Neural cell (in vitro differentiated cells): ENCODE measurements at regions not wholly inside any gene's neighbourhood (a gene's known extent, or its start where the extent isn't known, plus 50 kb on each side); places are given as distances from the start of the nearest gene placed in this dataset.

ENCODE experiments used
- H2AFZ ChIP-seq: fragments of 200-600, 300-800 bp; sonication (generic), shearing (Covaris generic); 2 replicates; pipeline ENCODE4 v1.6.0; 2014; ENCODE audit warnings: low read depth, mild to moderate bottlenecking, antibody characterized with exemption, low read length, moderate library complexity
- H3F3A ChIP-seq: fragments of 200-600 bp; shearing (Covaris generic); 2 replicates; pipeline ENCODE4 v1.6.1; 2016; ENCODE audit warnings: mild to moderate bottlenecking, moderate library complexity, mixed read lengths, antibody characterized with exemption, low read length; ENCODE audit not compliant: insufficient read depth, poor library complexity, severe bottlenecking
- H3K27ac ChIP-seq: fragments of 200-600, 300-800 bp; sonication (generic), shearing (Covaris generic); 2 replicates; pipeline ENCODE4 v1.5.1; 2014; ENCODE audit warnings: mild to moderate bottlenecking, low read length, moderate library complexity
- H3K27me3 ChIP-seq: fragments of 300-800, 200-600 bp; sonication (generic), shearing (Covaris generic); 2 replicates; pipeline ENCODE4 v1.6.0; 2014; ENCODE audit warnings: mild to moderate bottlenecking, low read depth, low read length, moderate library complexity; ENCODE audit not compliant: insufficient read depth
- H3K36me3 ChIP-seq: fragments of 300-800, 200-600 bp; sonication (generic), shearing (Covaris generic); 2 replicates; pipeline ENCODE4 v1.5.1; 2014; ENCODE audit warnings: mild to moderate bottlenecking, antibody characterized with exemption, low read length, moderate library complexity; ENCODE audit not compliant: insufficient read depth
- H3K4me2 ChIP-seq: fragments of 300-800, 200-600 bp; sonication (generic), shearing (Covaris generic); 2 replicates; pipeline ENCODE4 v1.6.0; 2014; ENCODE audit warnings: mild to moderate bottlenecking, low read length
- H3K4me3 ChIP-seq: fragments of 300-800, 200-600 bp; sonication (generic), shearing (Covaris generic); 2 replicates; pipeline ENCODE4 v1.5.1; 2014; ENCODE audit warnings: mild to moderate bottlenecking, low read length, moderate library complexity
- H3K79me2 ChIP-seq: fragments of 200-600 bp; shearing (Covaris generic); replicated peaks from 2 replicates; pipeline ENCODE4 v1.6.0; 2014; ENCODE audit warnings: mild to moderate bottlenecking, low read length, moderate library complexity; ENCODE audit not compliant: insufficient read depth
- H3K9ac ChIP-seq: fragments of 300-800, 200-600 bp; sonication (generic), shearing (Covaris generic); 2 replicates; pipeline ENCODE4 v1.6.1; 2016; ENCODE audit warnings: mild to moderate bottlenecking, low read length, mixed read lengths
- H3K9me2 ChIP-seq: fragments of 200-600 bp; shearing (Covaris generic); 2 replicates; pipeline ENCODE4 v1.6.1; 2016; ENCODE audit warnings: mild to moderate bottlenecking, low read length, mixed read lengths; ENCODE audit not compliant: insufficient read depth
- H3K9me3 ChIP-seq: fragments of 200-600, 300-800 bp; sonication (generic), shearing (Covaris generic); 2 replicates; pipeline ENCODE4 v1.6.1; 2016; ENCODE audit warnings: mild to moderate bottlenecking, mixed run types, low read length, moderate library complexity, mixed read lengths
- H4K20me1 ChIP-seq: fragments of 200-600 bp; shearing (Covaris generic); 2 replicates; pipeline ENCODE4 v1.6.1; 2016; ENCODE audit warnings: mild to moderate bottlenecking, mixed run types; ENCODE audit not compliant: insufficient read depth
- CTCF ChIP-seq: fragments of 450-650 bp; IDR thresholded peaks from 2 replicates; pipeline ENCODE4 v1.5.1; 2014; ENCODE audit warnings: antibody characterized with exemption, mild to moderate bottlenecking, moderate library complexity; ENCODE audit not compliant: poor library complexity, severe bottlenecking
- EP300 ChIP-seq: fragments of 450-650 bp; conservative IDR thresholded peaks from 2 replicates; pipeline ENCODE4 v1.6.1; 2014; ENCODE audit warnings: antibody characterized with exemption, mild to moderate bottlenecking, moderate library complexity; ENCODE audit not compliant: poor library complexity, severe bottlenecking
- EZH2 ChIP-seq: fragments of 200-600, 300-800 bp; shearing (Covaris generic), sonication (generic); IDR thresholded peaks from 2 replicates; pipeline ENCODE4 v1.6.1; 2014; ENCODE audit warnings: antibody characterized with exemption, low read length, borderline replicate concordance, mild to moderate bottlenecking; ENCODE audit not compliant: insufficient read depth, poor library complexity, severe bottlenecking
- MXI1 ChIP-seq: fragments of 450-650 bp; conservative IDR thresholded peaks from 2 replicates; pipeline ENCODE4 v1.6.1; 2014; ENCODE audit warnings: antibody characterized with exemption, mild to moderate bottlenecking; ENCODE audit not compliant: poor library complexity, severe bottlenecking
- POLR2AphosphoS5 ChIP-seq: IDR thresholded peaks from 2 replicates; pipeline ENCODE4 v1.6.1; 2012
- RAD21 ChIP-seq: fragments of 450-650 bp; conservative IDR thresholded peaks from 2 replicates; pipeline ENCODE4 v1.6.1; 2014; ENCODE audit warnings: antibody characterized with exemption, mild to moderate bottlenecking, moderate library complexity
- REST ChIP-seq: IDR thresholded peaks from 2 replicates; pipeline ENCODE4 v1.6.1; 2012; ENCODE audit warnings: borderline replicate concordance
- SMC3 ChIP-seq: fragments of 450-650 bp; conservative IDR thresholded peaks from 2 replicates; pipeline ENCODE4 v1.6.1; 2014; ENCODE audit warnings: antibody characterized with exemption, mild to moderate bottlenecking, moderate library complexity; ENCODE audit not compliant: poor library complexity
- TAF1 ChIP-seq: IDR thresholded peaks from 2 replicates; pipeline ENCODE4 v1.6.1; 2012; ENCODE audit warnings: low read depth

- Histone ChIP-seq H3K4me2 (no peak overlapping the region), H3K9me2 (no peaks in the 10 kb centered on the region), H4K20me1 (no peaks in the 10 kb centered on the region), H3K79me2 (no peaks in the 10 kb centered on the region), H3K9ac (no peak overlapping the region), H3K9me3 (no peaks in the 10 kb centered on the region), H3K36me3 (no peaks in the 10 kb centered on the region), H3K27me3 (no peaks in the 10 kb centered on the region), H3K4me3 (no peak overlapping the region), H2AFZ (no peak overlapping the region), H3F3A (no peaks in the 10 kb centered on the region), H3K27ac (no peak overlapping the region)
- TF ChIP-seq RAD21 (no peak), MXI1 (no peak), EZH2 (no peak), SMC3 (no peak), TAF1 (no peak), REST (no peak)
Measured at GRCh38 chr10:43925793-43926192, 277.1 kb upstream of the ZNF32 start.

GRCh38 chr10:43923328-43923727, 274.6 kb upstream of the ZNF32 start:
- H3K36me3 ChIP-seq = no peaks in the 10 kb centered on the region
- no peaks in the 10 kb centered on the region for H3K9me3 ChIP-seq
- no peak for TF ChIP-seq EP300
- TF ChIP-seq TAF1 = no peak
- no peak for TF ChIP-seq MXI1
- TF ChIP-seq CTCF = no peak
- no peak for TF ChIP-seq RAD21
- no peak for TF ChIP-seq POLR2AphosphoS5
- TF ChIP-seq REST = no peak
- TF ChIP-seq EZH2 = no peak
- TF ChIP-seq SMC3 = no peak
- H3K79me2 ChIP-seq = no peaks in the 10 kb centered on the region
- H3F3A ChIP-seq = no peaks in the 10 kb centered on the region
- H3K4me3 ChIP-seq = no peak overlapping the region
- no peak overlapping the region for H3K4me2 ChIP-seq
- no peaks in the 10 kb centered on the region for H3K27me3 ChIP-seq
- no peak overlapping the region for H2AFZ ChIP-seq
- H4K20me1 ChIP-seq = no peaks in the 10 kb centered on the region
- H3K9me2 ChIP-seq = no peaks in the 10 kb centered on the region
- no peak overlapping the region for H3K9ac ChIP-seq
- H3K27ac ChIP-seq = no peak overlapping the region
